ENCODE measurements at regions not wholly inside any gene's neighbourhood (a gene's known extent, or its start where the extent isn't known, plus 50 kb on each side); places are given as distances from the start of the nearest gene placed in this dataset.

- TF ChIP-seq, protein P1, sequence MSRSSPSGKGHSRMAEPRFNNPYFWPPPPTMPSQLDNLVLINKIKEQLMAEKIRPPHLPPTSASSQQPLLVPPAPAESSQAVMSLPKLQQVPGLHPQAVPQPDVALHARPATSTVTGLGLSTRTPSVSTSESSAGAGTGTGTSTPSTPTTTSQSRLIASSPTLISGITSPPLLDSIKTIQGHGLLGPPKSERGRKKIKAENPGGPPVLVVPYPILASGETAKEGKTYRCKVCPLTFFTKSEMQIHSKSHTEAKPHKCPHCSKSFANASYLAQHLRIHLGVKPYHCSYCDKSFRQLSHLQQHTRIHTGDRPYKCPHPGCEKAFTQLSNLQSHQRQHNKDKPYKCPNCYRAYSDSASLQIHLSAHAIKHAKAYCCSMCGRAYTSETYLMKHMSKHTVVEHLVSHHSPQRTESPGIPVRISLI (tag by site-specific recombination; IDR thresholded peaks at IDR 0.05): no peak
- TF ChIP-seq KLF1 (tag by site-specific recombination; IDR thresholded peaks at IDR 0.05) (no peak), ZNF175 (tag by site-specific recombination; IDR thresholded peaks at IDR 0.05) (no peak)
- TF ChIP-seq, protein P2, sequence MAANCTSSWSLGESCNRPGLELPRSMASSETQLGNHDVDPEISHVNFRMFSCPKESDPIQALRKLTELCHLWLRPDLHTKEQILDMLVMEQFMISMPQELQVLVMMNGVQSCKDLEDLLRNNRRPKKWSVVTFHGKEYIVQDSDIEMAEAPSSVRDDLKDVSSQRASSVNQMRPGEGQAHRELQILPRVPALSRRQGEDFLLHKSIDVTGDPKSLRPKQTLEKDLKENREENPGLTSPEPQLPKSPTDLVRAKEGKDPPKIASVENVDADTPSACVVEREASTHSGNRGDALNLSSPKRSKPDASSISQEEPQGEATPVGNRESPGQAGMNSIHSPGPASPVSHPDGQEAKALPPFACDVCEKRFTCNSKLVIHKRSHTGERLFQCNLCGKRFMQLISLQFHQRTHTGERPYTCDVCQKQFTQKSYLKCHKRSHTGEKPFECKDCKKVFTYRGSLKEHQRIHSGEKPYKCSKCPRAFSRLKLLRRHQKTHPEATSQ (tag by site-specific recombination; IDR thresholded peaks at IDR 0.05): no peak
Measured at GRCh38 chr18:30806823-30807222, 235.7 kb downstream of the DSC3 start (continued).

GRCh38 chr18:30800800-30801199 is 241.7 kb downstream of the DSC3 start:
- no peaks in the 10 kb centered on the region for H3K9me3 ChIP-seq (ENCODE audit: control insufficient read depth, insufficient read depth, low read depth, low read length)
- ChIA-PET CTCF (interaction anchor here (1.0 kb wide), 1 partner anchor 10 kb away, joined by 3 read pairs; no protein-coding TSS in a partner anchor), POLR2A (no interaction called here)
- no peaks in the 10 kb centered on the region for H3K36me3 ChIP-seq (ENCODE audit: control insufficient read depth in 2 of 2, insufficient read depth in 1 of 2, low read length in 2 of 2)
- H3K4me3 ChIP-seq (ENCODE audit: low read depth, low read length): no peak overlapping the region
- H3K4me1 ChIP-seq (ENCODE audit: control insufficient read depth, insufficient read depth, low read length): no peaks in the 10 kb centered on the region
- no peak for TF ChIP-seq ZNF670 (tag by site-specific recombination; IDR thresholded peaks at IDR 0.05; ENCODE audit: low read depth)
- no peak for TF ChIP-seq ZSCAN30 (tag by site-specific recombination; IDR thresholded peaks at IDR 0.05)
- TF ChIP-seq PRDM10 (tag by site-specific recombination; IDR thresholded peaks at IDR 0.05): no peak
- no peak for TF ChIP-seq ZNF16 (tag by site-specific recombination; IDR thresholded peaks at IDR 0.05; ENCODE audit: low read depth)
- no peak for TF ChIP-seq ZNF626 (tag by site-specific recombination; IDR thresholded peaks at IDR 0.05)
- no peak for TF ChIP-seq ZNF843 (tag by site-specific recombination; IDR thresholded peaks at IDR 0.05)
- no peak for TF ChIP-seq ZNF266 (tag by site-specific recombination; IDR thresholded peaks at IDR 0.05; ENCODE audit: low read depth)
- TF ChIP-seq OSR2 (tag by site-specific recombination; IDR thresholded peaks at IDR 0.05): no peak
- no peak for TF ChIP-seq GLI4 (tag by site-specific recombination; IDR thresholded peaks at IDR 0.05)
- no peak for TF ChIP-seq ZSCAN16 (tag by site-specific recombination; IDR thresholded peaks at IDR 0.05)
- no peak for TF ChIP-seq ZNF555 (tag by site-specific recombination; conservative IDR thresholded peaks at IDR 0.05)
- TF ChIP-seq GLIS2 (tag by site-specific recombination; IDR thresholded peaks at IDR 0.05): no peak
- H3K27ac ChIP-seq (ENCODE audit: extremely low read depth, low read depth, low read length): no peak overlapping the region

- Histone ChIP-seq H3K27ac (ENCODE audit: extremely low read depth, low read depth, low read length) (no peak overlapping the region), H3K36me3 (ENCODE audit: control insufficient read depth in 2 of 2, insufficient read depth in 1 of 2, low read length in 2 of 2) (no peaks in the 10 kb centered on the region), H3K4me1 (ENCODE audit: control insufficient read depth, insufficient read depth, low read length) (no peaks in the 10 kb centered on the region), H3K4me3 (ENCODE audit: low read depth, low read length) (no peak overlapping the region), H3K9me3 (ENCODE audit: control insufficient read depth, insufficient read depth, low read depth, low read length) (no peaks in the 10 kb centered on the region)
- ChIA-PET POLR2A (no interaction called here), CTCF (no interaction called here)
- no peak for TF ChIP-seq ZNF138 (tag by site-specific recombination; IDR thresholded peaks at IDR 0.05; ENCODE audit: borderline replicate concordance)
- TF ChIP-seq HOXA7 (CRISPR knock-in tag; IDR thresholded peaks at IDR 0.05; ENCODE audit: borderline replicate concordance): no peak
- TF ChIP-seq ZNF223 (tag by site-specific recombination; IDR thresholded peaks at IDR 0.05): no peak
- TF ChIP-seq ZNF221 (tag by site-specific recombination; IDR thresholded peaks at IDR 0.05; ENCODE audit: borderline replicate concordance): no peak
- no peak for TF ChIP-seq ZBTB7A (tag by site-specific recombination; IDR thresholded peaks at IDR 0.05; ENCODE audit: low read depth)
- TF ChIP-seq, protein P3, sequence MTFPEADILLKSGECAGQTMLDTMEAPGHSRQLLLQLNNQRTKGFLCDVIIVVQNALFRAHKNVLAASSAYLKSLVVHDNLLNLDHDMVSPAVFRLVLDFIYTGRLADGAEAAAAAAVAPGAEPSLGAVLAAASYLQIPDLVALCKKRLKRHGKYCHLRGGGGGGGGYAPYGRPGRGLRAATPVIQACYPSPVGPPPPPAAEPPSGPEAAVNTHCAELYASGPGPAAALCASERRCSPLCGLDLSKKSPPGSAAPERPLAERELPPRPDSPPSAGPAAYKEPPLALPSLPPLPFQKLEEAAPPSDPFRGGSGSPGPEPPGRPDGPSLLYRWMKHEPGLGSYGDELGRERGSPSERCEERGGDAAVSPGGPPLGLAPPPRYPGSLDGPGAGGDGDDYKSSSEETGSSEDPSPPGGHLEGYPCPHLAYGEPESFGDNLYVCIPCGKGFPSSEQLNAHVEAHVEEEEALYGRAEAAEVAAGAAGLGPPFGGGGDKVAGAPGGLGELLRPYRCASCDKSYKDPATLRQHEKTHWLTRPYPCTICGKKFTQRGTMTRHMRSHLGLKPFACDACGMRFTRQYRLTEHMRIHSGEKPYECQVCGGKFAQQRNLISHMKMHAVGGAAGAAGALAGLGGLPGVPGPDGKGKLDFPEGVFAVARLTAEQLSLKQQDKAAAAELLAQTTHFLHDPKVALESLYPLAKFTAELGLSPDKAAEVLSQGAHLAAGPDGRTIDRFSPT (tag by site-specific recombination; IDR thresholded peaks at IDR 0.05): no peak
- TF ChIP-seq ZNF311 (tag by site-specific recombination; IDR thresholded peaks at IDR 0.05; ENCODE audit: borderline replicate concordance): no peak
- no peak for TF ChIP-seq ZBTB1 (tag by site-specific recombination; IDR thresholded peaks at IDR 0.05)
- TF ChIP-seq ZNF24 (tag by site-specific recombination; IDR thresholded peaks at IDR 0.05): no peak
- TF ChIP-seq ZNF521 (tag by site-specific recombination; IDR thresholded peaks at IDR 0.05): no peak
- TF ChIP-seq ZNF664 (tag by site-specific recombination; IDR thresholded peaks at IDR 0.05): no peak
Measured at GRCh38 chr18:30792051-30792450, 250.5 kb downstream of the DSC3 start.
